Fibroblast of the conjunctiva (primary cell): ENCODE measurements at regions not wholly inside any gene's neighbourhood (a gene's known extent, or its start where the extent isn't known, plus 50 kb on each side); places are given as distances from the start of the nearest gene placed in this dataset.

Experiments
- DNase-seq: peaks from one replicate; pipeline ENCODE4 v3.0.0-alpha.2; 2010; ENCODE audit warnings: low read depth

DNA sequence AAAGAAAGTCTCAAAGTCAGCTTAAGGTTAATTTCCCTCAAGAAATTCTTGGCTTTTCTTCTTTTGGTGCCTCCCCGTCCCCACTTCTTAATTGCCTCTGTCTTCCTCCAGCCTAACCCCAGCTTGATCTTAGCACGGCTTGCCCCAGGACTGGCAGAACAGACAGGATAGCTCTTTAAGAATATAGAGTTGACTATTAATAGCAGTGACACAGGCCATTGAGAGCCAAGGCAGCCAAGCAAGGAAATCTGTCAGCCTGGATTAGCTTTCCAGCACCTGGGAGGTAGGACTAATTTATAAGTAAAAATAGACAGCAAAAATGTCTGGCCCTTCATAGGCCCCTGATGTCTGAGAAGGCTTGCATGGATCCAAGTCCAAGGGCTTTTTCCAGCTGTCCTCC is 384.6 kb upstream of the SLC30A5 start:
- no peak for DNase-seq

DNA sequence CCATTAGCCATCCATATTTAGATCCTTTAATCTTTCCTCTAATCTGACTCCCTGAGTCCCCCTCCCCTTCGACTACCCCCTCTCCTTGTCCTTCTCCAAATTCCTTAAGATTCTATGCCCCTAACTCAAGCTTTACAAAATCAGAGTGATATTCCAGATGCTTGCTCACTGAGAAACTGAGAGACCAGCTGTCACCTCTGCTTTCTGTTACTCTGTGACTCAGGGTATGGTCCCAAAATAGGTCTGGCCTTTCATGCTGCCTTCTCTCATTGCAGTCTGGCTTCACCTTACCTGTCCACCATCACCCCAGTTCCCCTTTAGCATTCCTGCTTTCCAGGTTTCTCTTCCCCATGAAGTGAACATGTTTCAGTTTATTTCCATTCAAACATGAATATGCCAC is 383.3 kb upstream of the SLC30A5 start:
- no peak for DNase-seq

DNA sequence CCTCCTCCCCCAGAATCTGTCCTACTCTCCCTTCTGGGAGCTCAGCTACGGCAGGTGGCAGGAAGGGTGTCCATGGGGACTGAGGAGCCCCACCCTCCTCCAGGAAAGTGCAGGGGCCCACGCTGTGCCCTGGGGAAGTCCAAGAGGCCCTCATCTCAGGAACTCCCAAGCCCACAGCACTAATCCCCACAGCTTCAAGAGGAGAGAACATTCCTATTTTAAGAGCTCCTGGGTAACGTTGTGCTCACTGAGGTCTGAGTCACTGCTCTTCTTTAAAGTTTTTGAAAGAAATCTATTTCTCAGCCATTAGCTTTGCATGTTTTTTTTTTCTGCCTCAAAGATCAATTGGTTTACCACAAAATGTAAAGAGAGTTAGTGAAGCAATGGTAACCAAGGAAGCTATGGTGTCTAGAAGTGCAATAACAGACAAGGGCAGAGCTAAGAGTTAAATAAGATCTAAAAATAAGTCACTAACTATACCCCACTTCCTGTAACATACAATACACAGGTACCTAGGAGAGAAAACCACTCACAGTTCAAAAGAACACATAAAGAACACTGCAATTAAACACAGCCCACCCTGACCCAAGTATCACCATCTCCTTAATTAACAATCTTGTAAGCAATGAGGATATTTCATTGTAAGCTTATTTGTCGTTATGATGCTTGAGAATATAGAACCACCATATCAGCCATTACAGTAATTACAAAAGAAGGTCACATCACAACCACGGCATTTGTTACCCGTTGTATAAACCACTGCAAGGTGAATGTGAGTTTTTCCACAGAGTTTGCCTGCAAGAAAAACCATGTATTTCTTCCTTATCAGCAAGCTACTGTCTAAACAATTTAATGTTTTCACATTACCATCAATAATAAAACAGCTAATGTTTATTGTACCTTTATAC is 382.3 kb upstream of the SLC30A5 start:
- no peak for DNase-seq

DNA sequence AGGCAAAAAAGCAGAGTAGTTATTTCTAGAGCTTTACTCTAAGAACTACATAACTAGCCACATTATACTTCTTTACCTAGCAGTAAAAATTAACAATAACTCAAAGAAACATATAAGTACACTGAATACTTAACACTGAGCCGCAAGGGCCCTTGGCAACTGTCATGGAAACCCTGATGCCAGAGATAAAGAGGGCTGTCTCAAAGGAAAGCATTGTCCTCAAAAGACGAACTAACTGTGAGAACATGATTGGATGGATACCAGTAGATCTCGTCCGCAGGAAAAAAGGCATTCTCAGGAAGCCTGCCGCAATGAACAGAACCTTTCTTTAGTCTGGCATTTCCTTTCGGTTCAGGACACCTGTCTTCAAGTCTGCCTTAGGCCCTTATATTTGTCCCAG is 379.0 kb upstream of the SLC30A5 start:
- DNase-seq = no peak

DNA sequence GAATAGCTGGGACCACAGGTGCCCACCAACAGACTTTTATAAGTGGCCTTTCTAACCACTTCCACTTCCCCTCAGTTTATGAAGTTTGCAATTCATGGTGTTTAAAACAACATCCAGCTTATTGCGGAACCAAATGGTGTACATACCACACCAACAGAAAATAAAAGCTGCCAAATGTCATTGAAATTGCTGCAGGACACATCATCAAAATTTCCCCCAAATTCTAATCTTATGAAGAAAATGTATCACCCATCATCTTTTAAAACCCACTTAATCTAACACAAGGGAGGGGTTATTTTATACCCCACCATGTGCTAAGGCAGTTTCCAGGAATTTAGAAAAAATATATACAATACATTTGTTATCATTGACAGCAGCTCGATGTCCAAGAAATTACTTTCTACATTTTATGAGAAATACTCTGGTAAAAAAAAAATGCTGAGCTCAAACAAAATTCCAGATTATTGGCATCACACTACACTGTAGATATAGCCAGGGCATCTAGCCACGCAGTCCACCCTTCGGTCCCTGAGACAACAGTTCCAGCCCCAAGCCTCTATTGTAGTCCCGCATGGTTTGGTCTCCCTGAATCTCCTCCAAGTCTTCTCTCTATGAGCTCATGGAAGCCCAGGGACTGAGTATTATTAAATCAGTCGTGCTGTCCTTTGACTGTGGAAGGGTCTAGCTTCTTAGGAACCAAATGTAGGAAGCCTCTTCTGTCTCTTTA is 372.8 kb upstream of the SLC30A5 start:
- DNase-seq = no peak

DNA sequence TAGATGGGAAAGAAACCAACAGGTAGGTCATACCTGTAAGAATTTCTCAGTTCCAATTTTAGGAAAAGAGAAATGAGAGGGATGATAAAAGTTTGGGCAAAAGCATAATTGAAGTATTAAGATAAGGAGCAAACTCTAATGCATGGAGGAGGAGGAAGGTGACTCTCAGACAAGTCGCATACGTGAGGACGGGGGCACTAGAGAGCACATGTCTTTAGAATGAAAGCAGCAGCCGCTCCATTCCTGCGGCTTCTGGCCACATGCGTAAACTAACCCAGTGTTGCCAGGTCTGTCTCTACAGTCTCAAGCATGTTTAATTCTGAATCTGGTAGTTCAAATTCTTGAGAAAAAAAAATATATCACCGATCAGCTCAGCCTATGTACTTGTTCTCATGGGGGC is 371.5 kb upstream of the SLC30A5 start:
- DNase-seq = no peak

DNA sequence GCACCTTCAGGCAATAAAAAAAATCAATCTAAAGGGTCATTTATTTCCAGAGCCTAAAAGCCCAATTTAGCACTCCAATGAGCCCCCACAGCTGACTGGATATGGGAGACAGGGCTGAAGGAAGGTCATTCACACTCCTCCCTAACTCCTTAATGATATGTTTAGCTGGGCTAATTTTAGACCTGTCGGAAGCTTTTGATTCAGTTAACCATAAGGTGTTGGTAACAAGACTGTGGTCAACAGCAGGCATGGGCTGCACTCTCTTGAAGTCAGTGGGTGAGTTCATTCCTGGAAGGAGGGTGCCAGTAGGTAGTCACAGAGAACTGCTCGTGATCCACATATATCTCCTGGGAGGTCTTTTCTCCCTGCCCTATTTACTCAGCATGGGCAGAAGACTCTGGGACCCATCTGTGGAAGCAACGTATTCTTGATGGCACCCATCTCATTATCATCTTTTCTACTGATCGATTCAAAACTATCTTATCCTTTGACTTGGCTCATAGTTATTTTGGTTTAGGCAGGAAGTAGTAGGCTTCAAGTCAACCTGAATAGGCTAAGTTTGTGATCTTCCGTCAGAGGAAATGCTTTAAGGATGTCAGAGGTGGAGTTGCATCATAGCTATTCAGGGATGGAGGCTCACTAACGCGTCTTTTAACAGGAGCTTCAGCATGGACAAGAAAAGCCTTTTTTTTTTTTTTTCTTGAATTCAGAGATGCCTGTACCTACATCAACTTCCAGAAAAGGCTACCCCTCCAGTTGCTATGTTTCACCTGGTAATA is 367.7 kb upstream of the SLC30A5 start:
- DNase-seq = no peak

DNA sequence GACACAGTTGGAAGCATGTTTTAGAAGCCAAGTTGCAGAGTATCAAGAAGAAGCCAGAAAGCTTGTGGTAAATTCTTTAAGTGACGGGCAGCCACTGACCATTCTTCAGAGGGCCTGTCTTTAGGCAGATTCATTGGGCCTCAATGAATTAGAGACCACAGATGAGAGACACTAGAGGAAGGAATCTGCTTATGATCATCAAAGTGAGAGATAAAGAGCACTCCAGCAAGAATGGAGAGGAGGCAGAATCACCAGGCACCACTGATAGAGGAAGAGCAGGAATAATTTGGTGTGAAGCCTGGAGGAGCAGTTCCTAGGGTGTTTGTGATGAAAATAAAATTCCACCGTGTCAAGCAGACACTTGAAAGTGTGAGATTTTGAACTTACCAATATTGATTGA is 365.9 kb upstream of the SLC30A5 start:
- no peak for DNase-seq

DNA sequence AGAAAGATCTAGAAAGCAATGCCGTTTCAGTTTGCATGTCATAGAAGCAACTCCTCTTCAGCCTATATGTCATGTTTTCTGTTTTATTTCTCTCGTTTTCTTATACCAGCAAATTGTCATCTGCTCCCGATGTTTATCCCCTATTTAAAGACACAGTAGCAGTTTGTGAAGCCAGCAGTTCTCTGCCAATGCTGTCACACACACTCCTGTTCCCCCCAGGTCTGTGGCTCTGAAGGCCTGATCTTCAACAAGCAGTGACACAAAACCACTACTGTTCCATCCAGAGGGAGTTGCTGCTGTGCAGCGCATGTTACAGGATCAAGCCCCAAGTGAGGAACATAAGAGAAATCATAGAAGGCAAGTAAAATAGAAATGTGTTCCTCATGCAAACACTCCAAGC is 364.1 kb upstream of the SLC30A5 start:
- DNase-seq = no peak

DNA sequence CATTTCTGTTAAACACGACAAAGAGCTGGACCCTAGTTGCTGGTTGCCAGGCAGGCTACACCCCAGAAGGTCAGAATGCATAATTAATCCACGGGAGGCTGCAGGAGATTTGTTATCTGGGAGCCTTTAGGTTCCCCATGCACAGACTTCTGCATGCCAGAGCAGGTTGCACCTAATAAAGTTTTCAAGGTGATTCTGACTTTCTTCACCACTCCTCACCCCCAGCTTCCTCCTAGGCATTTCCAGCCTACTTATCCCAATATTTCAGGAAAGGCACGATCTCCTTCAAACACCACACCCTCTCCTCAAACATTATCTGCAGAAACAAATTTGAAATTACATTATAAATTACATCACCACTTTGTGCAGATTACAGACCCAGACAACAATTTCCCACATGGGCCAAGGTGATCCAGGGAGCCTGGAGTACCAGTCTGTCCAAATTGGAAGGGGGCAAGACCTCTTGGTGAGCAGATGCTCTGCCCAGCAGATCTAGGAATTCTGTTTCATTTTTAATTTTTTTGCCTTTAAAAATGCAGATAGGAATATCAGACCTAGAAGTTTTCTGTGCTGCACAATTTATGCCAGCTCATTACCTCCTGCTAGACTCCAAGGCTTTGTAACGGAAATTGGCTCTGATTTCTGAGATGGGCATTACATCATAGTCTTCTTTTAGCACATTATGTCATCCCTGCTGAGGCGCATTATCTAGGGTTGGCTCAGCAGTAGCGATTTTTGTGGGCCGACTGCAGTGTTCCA is 363.4 kb upstream of the SLC30A5 start:
- DNase-seq = peak; percentile 65

DNA sequence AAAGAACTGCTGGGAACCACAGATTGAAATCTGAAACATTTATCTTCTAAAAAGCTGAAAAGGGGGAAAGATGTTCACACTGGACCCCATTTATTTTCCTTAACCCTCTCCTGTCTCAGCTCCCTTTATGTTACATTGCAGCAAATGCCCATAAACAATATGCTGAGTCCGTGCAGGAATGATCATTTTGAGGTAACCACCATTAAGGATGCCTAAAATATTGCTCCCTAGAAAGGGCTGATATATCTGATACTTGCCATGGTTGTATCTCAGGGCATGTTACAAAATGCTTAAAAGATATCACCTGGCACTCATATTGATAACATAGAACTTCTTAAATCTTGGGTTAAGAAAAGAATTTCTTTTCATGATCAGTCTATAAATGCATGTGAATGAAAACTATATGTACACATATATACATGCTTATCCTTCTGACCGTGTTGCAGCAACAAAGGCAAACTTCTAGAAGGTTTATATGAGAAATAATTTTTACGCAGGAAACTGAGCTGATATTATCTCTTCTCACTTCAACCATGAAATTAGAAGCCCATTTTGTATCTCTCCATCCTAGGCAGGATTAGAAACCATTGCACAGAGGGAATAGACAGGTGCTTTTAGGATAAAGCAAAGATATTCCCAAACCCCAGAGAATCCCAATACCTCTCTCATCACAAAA is 362.7 kb upstream of the SLC30A5 start:
- no peak for DNase-seq

DNA sequence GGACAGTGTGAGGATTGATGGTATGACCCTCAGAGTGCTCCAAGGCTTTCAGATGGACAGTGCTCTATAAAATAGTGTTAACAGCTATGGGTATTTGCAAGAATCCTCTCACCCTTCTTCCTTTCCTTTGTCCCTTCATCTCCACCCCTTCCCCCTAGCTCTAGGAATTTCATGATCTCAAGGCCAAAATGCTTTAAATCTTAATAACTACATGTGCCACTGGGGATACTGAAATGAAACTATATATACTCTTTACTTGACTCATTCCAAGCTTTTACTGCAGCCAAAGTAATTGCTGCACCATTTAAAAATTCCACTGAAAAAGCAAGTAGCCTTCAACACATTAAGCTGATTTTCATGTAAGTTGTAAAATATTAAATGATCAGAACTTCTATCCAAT is 361.6 kb upstream of the SLC30A5 start:
- DNase-seq = no peak

DNA sequence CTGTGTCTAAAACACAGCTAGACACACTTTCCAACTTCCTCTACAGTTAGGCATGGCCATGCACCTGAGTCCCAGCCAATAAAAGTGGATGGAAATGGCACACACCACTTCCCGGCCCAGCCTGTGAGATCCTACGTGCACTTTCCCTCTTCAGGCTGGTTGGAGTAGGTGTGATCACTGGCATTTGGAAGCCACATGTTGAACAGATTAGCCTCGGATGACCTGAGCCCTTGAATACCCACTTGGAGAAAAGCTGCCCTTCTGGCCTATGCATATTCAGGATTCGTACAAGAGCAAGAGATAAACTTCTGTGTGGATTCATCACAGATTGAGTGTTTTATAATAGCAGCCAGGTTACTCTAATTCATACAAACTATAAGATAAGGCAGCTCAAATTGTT is 359.0 kb upstream of the SLC30A5 start:
- no peak for DNase-seq

DNA sequence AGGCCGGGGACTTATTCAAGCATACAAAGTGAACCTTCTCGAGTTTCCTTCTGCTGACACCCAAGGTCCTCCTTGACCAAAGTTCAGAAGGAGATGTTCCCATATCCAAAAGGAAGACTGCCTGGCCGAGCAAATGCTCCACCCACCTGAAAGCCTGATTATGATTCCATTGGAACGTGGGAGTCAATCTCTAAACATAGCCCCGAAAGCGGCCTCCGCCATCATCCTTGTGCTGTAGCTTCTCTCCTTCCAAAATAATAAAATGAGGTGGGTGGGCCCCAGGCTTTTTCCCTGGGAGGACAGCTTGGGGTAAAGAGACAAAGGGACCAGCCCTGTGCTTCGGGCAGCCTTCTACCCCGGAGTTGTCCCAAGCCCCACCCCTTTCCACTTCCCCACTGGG is 355.6 kb upstream of the SLC30A5 start:
- no peak for DNase-seq

DNA sequence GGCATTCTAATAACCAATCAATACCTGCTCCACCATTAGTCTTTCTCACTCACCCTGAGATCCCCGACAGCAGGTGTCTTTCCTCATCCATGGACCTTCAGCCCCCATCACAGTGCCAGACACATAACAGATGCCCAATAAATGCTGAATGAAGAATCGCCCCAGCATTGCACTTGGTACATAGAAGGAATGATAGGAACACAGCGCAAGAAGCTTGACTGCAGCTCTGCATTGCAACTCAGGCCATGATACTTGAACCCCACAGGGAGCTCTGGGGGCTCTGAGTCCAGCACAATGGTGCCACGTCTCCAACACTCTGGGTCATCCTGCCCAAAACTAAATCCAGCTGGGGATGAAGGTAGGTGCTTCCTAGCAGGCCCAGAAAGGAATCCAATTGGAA is 355.0 kb upstream of the SLC30A5 start:
- DNase-seq = no peak

DNA sequence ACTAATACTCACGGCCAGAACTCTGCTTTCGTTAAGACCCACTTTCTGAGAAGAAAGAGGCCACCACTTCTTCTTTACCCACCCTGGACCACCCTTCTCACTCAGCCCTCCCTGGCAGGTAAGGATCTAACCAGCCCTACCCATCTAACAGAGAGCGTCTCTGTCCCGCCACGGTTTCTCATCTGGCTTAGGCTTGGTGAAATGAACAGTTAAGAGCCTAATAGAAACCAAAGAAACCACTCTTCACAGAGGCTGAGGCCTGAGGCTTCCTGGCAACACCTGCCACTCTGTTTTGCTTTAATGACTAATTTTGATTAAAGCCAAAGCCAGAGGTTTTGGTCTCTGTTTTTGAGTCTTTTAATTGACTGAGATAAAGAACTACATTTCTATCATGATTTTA is 354.1 kb upstream of the SLC30A5 start:
- DNase-seq = no peak

DNA sequence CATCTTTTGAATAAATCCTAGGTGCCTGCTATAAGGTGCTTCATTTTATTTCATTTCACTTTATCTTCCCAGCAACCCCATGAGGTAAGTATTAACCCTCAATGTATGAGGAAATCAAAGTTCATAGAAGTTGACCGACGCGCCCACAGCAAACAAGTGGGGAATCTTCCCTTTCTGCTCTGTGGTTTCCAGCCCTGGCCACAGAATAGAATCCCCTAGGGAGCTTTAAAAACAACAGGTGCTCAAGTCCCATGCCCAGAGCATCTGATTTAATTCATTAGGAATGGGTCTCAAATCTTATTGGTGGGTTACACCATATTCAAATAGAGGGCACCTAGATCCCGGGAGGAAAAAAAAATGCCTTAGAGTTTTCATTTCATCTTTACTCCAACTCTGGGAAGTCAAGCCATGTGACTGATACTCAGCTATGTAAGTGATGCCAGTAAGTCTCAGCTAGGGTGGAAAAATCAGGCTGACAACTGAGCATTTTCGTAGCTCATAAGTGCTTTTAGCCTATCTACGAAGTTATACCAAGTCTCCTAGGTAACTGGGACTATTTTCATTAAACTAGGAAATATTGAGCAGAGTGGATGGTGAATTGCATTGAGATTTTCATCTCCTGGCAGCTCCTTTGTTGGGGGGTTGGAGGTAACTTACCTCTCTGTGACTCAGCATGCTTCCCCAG is 353.4 kb upstream of the SLC30A5 start:
- no peak for DNase-seq

DNA sequence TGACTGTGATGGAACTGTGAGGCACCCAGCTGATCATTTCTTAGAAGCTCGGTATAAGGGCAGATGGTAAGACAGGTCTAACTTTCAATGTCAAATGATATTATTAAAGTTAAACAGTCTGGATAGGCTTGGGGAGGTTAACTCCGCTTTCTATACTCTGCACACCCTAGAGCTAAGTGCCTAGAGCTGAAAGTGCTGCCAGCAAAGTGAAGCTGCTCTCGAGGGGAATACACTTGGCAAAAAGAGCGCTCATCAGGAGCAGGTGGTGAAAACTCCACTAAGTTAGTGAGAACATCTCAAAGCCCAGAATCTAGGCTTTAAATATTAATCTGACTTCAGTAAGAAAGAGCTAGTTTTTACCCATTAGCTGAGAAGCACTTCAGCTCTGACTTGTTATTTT is 349.6 kb upstream of the SLC30A5 start:
- DNase-seq = no peak

DNA sequence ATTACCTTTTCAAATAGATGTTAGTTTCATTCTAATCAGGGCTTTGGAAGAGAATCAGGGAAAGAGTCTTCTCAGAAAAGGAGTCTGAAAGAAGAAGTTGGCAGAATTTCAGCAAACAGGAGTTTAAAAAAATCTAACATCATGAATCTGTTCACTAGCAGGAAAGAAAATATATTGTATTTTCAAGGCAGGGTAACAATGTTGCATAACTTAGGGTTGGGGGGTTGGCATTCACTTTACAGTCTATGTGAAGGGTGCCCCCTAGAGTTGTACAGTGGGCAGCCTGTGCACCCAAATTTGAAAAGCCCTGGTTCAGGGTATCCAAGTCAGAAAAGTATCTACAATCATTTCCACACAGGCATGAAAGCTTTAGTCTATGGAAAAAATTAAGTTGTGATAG is 348.4 kb upstream of the SLC30A5 start:
- peak; percentile 46 for DNase-seq

DNA sequence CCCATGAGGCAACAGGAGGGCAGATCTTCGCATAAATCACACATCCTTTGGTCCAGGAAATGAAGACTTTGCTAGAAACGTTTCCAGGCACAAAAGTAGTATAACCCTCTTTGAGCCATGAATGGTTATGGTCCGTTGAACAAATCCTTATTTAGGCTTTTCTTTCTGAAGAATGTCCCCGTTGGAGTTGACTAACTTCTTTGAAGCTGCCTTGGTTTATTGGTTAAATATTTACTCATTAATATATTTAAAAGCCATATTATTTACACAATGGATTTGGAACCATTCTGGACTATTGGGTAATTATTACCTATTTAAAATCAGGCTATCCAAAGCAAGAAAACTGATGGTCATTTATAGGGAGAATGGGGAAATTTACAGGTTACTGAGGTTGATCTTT is 347.6 kb upstream of the SLC30A5 start:
- DNase-seq = no peak
